ENCODE measurements at regions not wholly inside any gene's neighbourhood (a gene's known extent, or its start where the extent isn't known, plus 50 kb on each side); places are given as distances from the start of the nearest gene placed in this dataset.

GRCh38 chr9:104286187-104286586, 192.1 kb downstream of the SMC2 start:
- no peak overlapping the region for H3K4me3 ChIP-seq
- intact Hi-C loops (cut with DNase I; ENCODE audit: low total_unique reads) = no loop called here
- H3K36me3 ChIP-seq = no peaks in the 10 kb centered on the region
- no peaks in the 10 kb centered on the region for H3K4me1 ChIP-seq
- TF ChIP-seq POLR2A (IDR thresholded peaks at IDR 0.05) (no peak), CTCF (IDR thresholded peaks at IDR 0.05) (no peak), EP300 (IDR thresholded peaks at IDR 0.05) (no peak), POLR2AphosphoS5 (IDR thresholded peaks at IDR 0.05) (no peak)
- DNase-seq = no peak
- H3K27ac ChIP-seq = no peak overlapping the region
- no peaks in the 10 kb centered on the region for H3K9me3 ChIP-seq
- H3K27me3 ChIP-seq = no peaks in the 10 kb centered on the region
- WGBS, 5 donors = 39 to 53% (median 42%) methylated on average over 1 of the region's 1 CpG

GRCh38 chr9:104286799-104287198, 192.7 kb downstream of the SMC2 start:
- H3K36me3 ChIP-seq = no peaks in the 10 kb centered on the region
- no peaks in the 10 kb centered on the region for H3K27me3 ChIP-seq
- H3K4me3 ChIP-seq = no peak overlapping the region
- no peak overlapping the region for H3K27ac ChIP-seq
- TF ChIP-seq EP300 (IDR thresholded peaks at IDR 0.05) = no peak
- TF ChIP-seq CTCF (IDR thresholded peaks at IDR 0.05) = no peak
- TF ChIP-seq POLR2AphosphoS5 (IDR thresholded peaks at IDR 0.05) = no peak
- no peak for TF ChIP-seq POLR2A (IDR thresholded peaks at IDR 0.05)
- 49 to 81% (median 56%) methylated on average over 2 of the region's 2 CpGs for WGBS, 5 donors
- H3K9me3 ChIP-seq = no peaks in the 10 kb centered on the region
- intact Hi-C loops (cut with DNase I; ENCODE audit: low total_unique reads) = no loop called here
- H3K4me1 ChIP-seq = no peaks in the 10 kb centered on the region
- no peak for DNase-seq

- no peak overlapping the region for H3K4me3 ChIP-seq
- intact Hi-C loops (cut with DNase I; ENCODE audit: low total_unique reads) = no loop called here
- no peak overlapping the region for H3K27ac ChIP-seq
- no peaks in the 10 kb centered on the region for H3K27me3 ChIP-seq
- no peaks in the 10 kb centered on the region for H3K9me3 ChIP-seq
- WGBS, 5 donors = 86 to 93% (median 86%) methylated on average over 5 of the region's 5 CpGs
- no peaks in the 10 kb centered on the region for H3K36me3 ChIP-seq
- no peaks in the 10 kb centered on the region for H3K4me1 ChIP-seq
- no peak for DNase-seq
- no peak for TF ChIP-seq EP300 (IDR thresholded peaks at IDR 0.05)
Measured at GRCh38 chr9:104287253-104287878, 193.3 kb downstream of the SMC2 start.

- Histone ChIP-seq H3K36me3 (no peaks in the 10 kb centered on the region), H3K27me3 (no peaks in the 10 kb centered on the region), H3K4me3 (no peak overlapping the region), H3K9me3 (no peaks in the 10 kb centered on the region), H3K4me1 (no peaks in the 10 kb centered on the region), H3K27ac (no peak overlapping the region)
- 67 to 84% (median 82%) methylated on average over 4 of the region's 4 CpGs for WGBS, 5 donors
- TF ChIP-seq POLR2AphosphoS5 (IDR thresholded peaks at IDR 0.05) (no peak), CTCF (IDR thresholded peaks at IDR 0.05) (no peak), POLR2A (IDR thresholded peaks at IDR 0.05) (no peak), EP300 (IDR thresholded peaks at IDR 0.05) (no peak)
- DNase-seq = no peak
- intact Hi-C loops (cut with DNase I; ENCODE audit: low total_unique reads) = no loop called here
Measured at GRCh38 chr9:104293877-104294276, 199.8 kb downstream of the SMC2 start.

GRCh38 chr9:104300124-104300523, 203.9 kb upstream of the OR13F1 start:
- no peak for DNase-seq
- Histone ChIP-seq H3K4me1 (no peaks in the 10 kb centered on the region), H3K27me3 (no peaks in the 10 kb centered on the region), H3K9me3 (peaks cover 0 to 5% (median 2%) of the 10 kb centered on the region in 4 donors), H3K4me3 (no peak overlapping the region), H3K27ac (no peak overlapping the region), H3K36me3 (no peaks in the 10 kb centered on the region)
- 58 to 76% (median 73%) methylated on average over 1 of the region's 1 CpG for WGBS, 5 donors
- TF ChIP-seq POLR2A (IDR thresholded peaks at IDR 0.05) (no peak), POLR2AphosphoS5 (IDR thresholded peaks at IDR 0.05) (no peak), EP300 (IDR thresholded peaks at IDR 0.05) (no peak), CTCF (IDR thresholded peaks at IDR 0.05) (no peak)
- intact Hi-C loops (cut with DNase I; ENCODE audit: low total_unique reads) = no loop called here
